HepG2 (cell line): ENCODE measurements at regions not wholly inside any gene's neighbourhood (a gene's known extent, or its start where the extent isn't known, plus 50 kb on each side); places are given as distances from the start of the nearest gene placed in this dataset.

ENCODE experiments used
- ATAC-seq: fragments of 200-7000 bp; cut with Tn5 transposase; 3 replicates; pipeline ENCODE4 v1.9.1; 2020; ENCODE audit warnings: mild to moderate bottlenecking, moderate library complexity
- BruUV-seq: library from RNA; stranded (reverse); fragments of 400-500 nt; replicated peaks from 2 replicates; lab custom pipeline; 2021; lab: Mats Ljungman, UMichigan
- CTCF ChIA-PET: fragments of 300-600 bp; formaldehyde crosslinking; extraction: SDS; loops from one replicate; lab custom pipeline; 2021; ENCODE audit warnings: low total read pairs, inconsistent platforms, low intra/inter-chr PET ratio; lab: Yijun Ruan, JAX
- POLR2A ChIA-PET: fragments of 350-600 bp; sonication (Branson Sonifier 250); formaldehyde crosslinking; loops from one replicate; lab custom pipeline; 2020; ENCODE audit warnings: antibody characterized with exemption, inconsistent platforms; lab: Yijun Ruan, JAX
- DNase-seq: peaks from one replicate; pipeline ENCODE4 v3.0.0-alpha.2; 2015; ENCODE audit warnings: low spot score
- FAIRE-seq: peaks from 3 replicates; lab custom pipeline; 2011; peaks lifted over from hg19 to GRCh38; lab: Jason Lieb, UNC
- H2AFZ ChIP-seq: one replicate; pipeline ENCODE4 v1.6.1; 2011; ENCODE audit warnings: low read length, inconsistent platforms
- H3K27ac ChIP-seq: fragments of 300-600 bp; 3 replicates; pipeline ENCODE4 v1.8.0; 2011; ENCODE audit warnings: mixed run types, mild to moderate bottlenecking, mixed read lengths, low read length, inconsistent platforms; ENCODE audit not compliant: insufficient read depth; ENCODE audit errors: extremely low read length
- H3K27me3 ChIP-seq, 2 experiments: fragments of 200-600 bp in 1 of 2; 2 replicates in 1 of 2; 3 replicates in 1 of 2; pipeline versions ENCODE4 v1.6.0 to v1.8.0; 2011; ENCODE audit warnings: low read length in 2 of 2, mild to moderate bottlenecking in 2 of 2, moderate library complexity in 2 of 2, inconsistent platforms in 1 of 2; ENCODE audit not compliant: insufficient read depth in 2 of 2, control insufficient read depth in 1 of 2
- H3K36me3 ChIP-seq, 2 experiments: fragments of 200-600 bp in 1 of 2; replicated peaks in 1 of 2; 2 replicates in 1 of 2; 3 replicates in 1 of 2; pipeline versions ENCODE4 v1.5.1 to v1.8.0; 2011; ENCODE audit warnings: low read length in 2 of 2, inconsistent platforms in 1 of 2; ENCODE audit not compliant: insufficient read depth in 2 of 2, control insufficient read depth in 1 of 2
- H3K4me1 ChIP-seq: 2 replicates; pipeline ENCODE4 v1.5.1; 2012; ENCODE audit warnings: low read length, inconsistent platforms; ENCODE audit not compliant: insufficient read depth
- H3K4me2 ChIP-seq: 2 replicates; pipeline ENCODE4 v1.6.0; 2011; ENCODE audit warnings: low read depth, low read length, inconsistent platforms
- H3K4me3 ChIP-seq, 3 experiments: fragments of 200-600 bp in 1 of 3; sonication (generic), shearing (Covaris generic) in 1 of 3; replicated peaks in 1 of 3; 2 replicates each; pipeline ENCODE4 v1.5.1; 2011 to 2016; ENCODE audit warnings: low read length in 3 of 3, inconsistent platforms in 2 of 3, low read depth in 2 of 3, mild to moderate bottlenecking in 2 of 3, control low read depth in 1 of 3, mixed read lengths in 1 of 3; ENCODE audit not compliant: insufficient read depth in 1 of 3
- H3K79me2 ChIP-seq: one replicate; pipeline ENCODE4 v1.6.1; 2011; ENCODE audit warnings: low read length, inconsistent platforms; ENCODE audit not compliant: insufficient read depth
- H3K9ac ChIP-seq: 2 replicates; pipeline ENCODE4 v1.6.0; 2011; ENCODE audit warnings: mild to moderate bottlenecking, low read depth, low read length, inconsistent platforms; ENCODE audit not compliant: insufficient read depth
- H3K9me3 ChIP-seq: 2 replicates; pipeline ENCODE4 v1.5.1; 2012; ENCODE audit warnings: mild to moderate bottlenecking, low read length
- H4K20me1 ChIP-seq: 2 replicates; pipeline ENCODE4 v1.6.0; 2011; ENCODE audit warnings: inconsistent platforms, mild to moderate bottlenecking, low read length, moderate library complexity; ENCODE audit not compliant: insufficient read depth
- TERF1 ChIP-seq: sonication (generic); formaldehyde crosslinking; IDR thresholded peaks from 2 replicates; pipeline ENCODE4 v1.8.0; 2022; ENCODE audit warnings: mild to moderate bottlenecking, missing genetic modification reagents, moderate library complexity
- WGBS: methylation state at CpG from one replicate; pipeline ENCODE4 v1.1.6; 2017; ENCODE audit warnings: low lambda C conversion rate; 5-methylcytosine and 5-hydroxymethylcytosine counted together
- in situ Hi-C: cut with HindIII; loops from 2 replicates; pipeline ENCODE4 v1.10.0; 2017; ENCODE audit warnings: low pct_unique_long_range_greater_than_20kb; ENCODE audit not compliant: extremely low pct_ligation_motif_present
- intact Hi-C: fragments of 100-400 bp; cut with micrococcal nuclease; formaldehyde crosslinking; loops from one replicate; pipeline ENCODE4 v1.10.0; 2022; ENCODE audit not compliant: unreplicated experiment
- TF ChIP-seq, protein P1 (sequence below): sonication (generic); formaldehyde crosslinking; IDR thresholded peaks from 2 replicates; pipeline ENCODE4 v1.8.0; 2022; ENCODE audit warnings: missing genetic modification reagents, mild to moderate bottlenecking, moderate library complexity, borderline replicate concordance
- TF ChIP-seq, protein P2 (sequence below): sonication (generic); IDR thresholded peaks from 2 replicates; pipeline ENCODE4 v1.6.1; 2016; ENCODE audit warnings: low read depth, borderline replicate concordance
- TF ChIP-seq, protein P3 (sequence below): sonication (generic); formaldehyde crosslinking; IDR thresholded peaks from 2 replicates; pipeline ENCODE4 v1.4.0; 2020; ENCODE audit warnings: low read depth, mild to moderate bottlenecking, missing genetic modification reagents

GRCh38 chr2:190119923-190120590 is 57.5 kb upstream of the MSTN start:
- CTCF ChIA-PET = no interaction called here

More at GRCh38 chr2:190119923-190120590, 57.5 kb upstream of the MSTN start:
- no peak for TF ChIP-seq TERF1 (CRISPR knock-in tag)
- TF ChIP-seq, protein P1, sequence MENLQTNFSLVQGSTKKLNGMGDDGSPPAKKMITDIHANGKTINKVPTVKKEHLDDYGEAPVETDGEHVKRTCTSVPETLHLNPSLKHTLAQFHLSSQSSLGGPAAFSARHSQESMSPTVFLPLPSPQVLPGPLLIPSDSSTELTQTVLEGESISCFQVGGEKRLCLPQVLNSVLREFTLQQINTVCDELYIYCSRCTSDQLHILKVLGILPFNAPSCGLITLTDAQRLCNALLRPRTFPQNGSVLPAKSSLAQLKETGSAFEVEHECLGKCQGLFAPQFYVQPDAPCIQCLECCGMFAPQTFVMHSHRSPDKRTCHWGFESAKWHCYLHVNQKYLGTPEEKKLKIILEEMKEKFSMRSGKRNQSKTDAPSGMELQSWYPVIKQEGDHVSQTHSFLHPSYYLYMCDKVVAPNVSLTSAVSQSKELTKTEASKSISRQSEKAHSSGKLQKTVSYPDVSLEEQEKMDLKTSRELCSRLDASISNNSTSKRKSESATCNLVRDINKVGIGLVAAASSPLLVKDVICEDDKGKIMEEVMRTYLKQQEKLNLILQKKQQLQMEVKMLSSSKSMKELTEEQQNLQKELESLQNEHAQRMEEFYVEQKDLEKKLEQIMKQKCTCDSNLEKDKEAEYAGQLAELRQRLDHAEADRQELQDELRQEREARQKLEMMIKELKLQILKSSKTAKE (CRISPR knock-in tag) = no peak
- TF ChIP-seq, protein P2, sequence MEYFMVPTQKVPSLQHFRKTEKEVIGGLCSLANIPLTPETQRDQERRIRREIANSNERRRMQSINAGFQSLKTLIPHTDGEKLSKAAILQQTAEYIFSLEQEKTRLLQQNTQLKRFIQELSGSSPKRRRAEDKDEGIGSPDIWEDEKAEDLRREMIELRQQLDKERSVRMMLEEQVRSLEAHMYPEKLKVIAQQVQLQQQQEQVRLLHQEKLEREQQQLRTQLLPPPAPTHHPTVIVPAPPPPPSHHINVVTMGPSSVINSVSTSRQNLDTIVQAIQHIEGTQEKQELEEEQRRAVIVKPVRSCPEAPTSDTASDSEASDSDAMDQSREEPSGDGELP = peak; percentile 13; the same call in 1 of the 2 replicates
- TF ChIP-seq, protein P3, sequence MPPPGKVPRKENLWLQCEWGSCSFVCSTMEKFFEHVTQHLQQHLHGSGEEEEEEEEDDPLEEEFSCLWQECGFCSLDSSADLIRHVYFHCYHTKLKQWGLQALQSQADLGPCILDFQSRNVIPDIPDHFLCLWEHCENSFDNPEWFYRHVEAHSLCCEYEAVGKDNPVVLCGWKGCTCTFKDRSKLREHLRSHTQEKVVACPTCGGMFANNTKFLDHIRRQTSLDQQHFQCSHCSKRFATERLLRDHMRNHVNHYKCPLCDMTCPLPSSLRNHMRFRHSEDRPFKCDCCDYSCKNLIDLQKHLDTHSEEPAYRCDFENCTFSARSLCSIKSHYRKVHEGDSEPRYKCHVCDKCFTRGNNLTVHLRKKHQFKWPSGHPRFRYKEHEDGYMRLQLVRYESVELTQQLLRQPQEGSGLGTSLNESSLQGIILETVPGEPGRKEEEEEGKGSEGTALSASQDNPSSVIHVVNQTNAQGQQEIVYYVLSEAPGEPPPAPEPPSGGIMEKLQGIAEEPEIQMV (CRISPR knock-in tag) = no peak
- Histone ChIP-seq H3K4me1 (0 out of 2 replicates have a peak, but pooled peaks cover 8% of the 10 kb centered on the region), H4K20me1 (no peaks in the 10 kb centered on the region), H3K36me3 (no peaks in the 10 kb centered on the region), H3K9me3 (no peaks in the 10 kb centered on the region), H3K27ac (no peak overlapping the region), H2AFZ (no peak overlapping the region), H3K9ac (no peak overlapping the region), H3K79me2 (no peaks in the 10 kb centered on the region), H3K27me3 (peaks cover 0 to 5% of the 10 kb centered on the region in 2 experiments; a peak in 1 of 5 replicates), H3K4me2 (peak overlapping the region; percentile 8; the same call in 1 of the 2 replicates), H3K4me3 (no peak overlapping the region)
- 0 out of 3 replicates have a peak, but pooled peaks have one; percentile 35 for ATAC-seq
- BruUV-seq = no TSS peak
- POLR2A ChIA-PET = no interaction called here
- intact Hi-C loops (no loop called here), in situ Hi-C loops (no loop called here)
- WGBS = 48% methylated on average over 14 of the region's 14 CpGs
- no peak for DNase-seq
- no peak for FAIRE-seq
